Trophoblast cell (in vitro differentiated cells and primary cell): ENCODE measurements at regions not wholly inside any gene's neighbourhood (a gene's known extent, or its start where the extent isn't known, plus 50 kb on each side); places are given as distances from the start of the nearest gene placed in this dataset.

Experiments used
- DNase-seq, 2 donors: peaks; one replicate each; pipeline ENCODE4 v3.0.0-alpha.2; 2016
- H2AFZ ChIP-seq: 2 replicates; pipeline ENCODE4 v1.6.1; 2013; ENCODE audit warnings: low read length, moderate library complexity, mild to moderate bottlenecking; ENCODE audit not compliant: insufficient read depth, poor library complexity
- H2AK5ac ChIP-seq: 2 replicates; pipeline ENCODE4 v1.6.1; 2013; ENCODE audit warnings: mild to moderate bottlenecking, low read length
- H2BK120ac ChIP-seq: 2 replicates; pipeline ENCODE4 v1.6.1; 2013; ENCODE audit warnings: low read length, mild to moderate bottlenecking, moderate library complexity; ENCODE audit not compliant: insufficient read depth, poor library complexity
- H2BK12ac ChIP-seq: 2 replicates; pipeline ENCODE4 v1.6.1; 2013; ENCODE audit warnings: mild to moderate bottlenecking, low read length, moderate library complexity
- H2BK5ac ChIP-seq: 2 replicates; pipeline ENCODE4 v1.6.1; 2013; ENCODE audit warnings: low read length, low read depth, moderate library complexity, mild to moderate bottlenecking; ENCODE audit not compliant: poor library complexity
- H3K14ac ChIP-seq: 2 replicates; pipeline ENCODE4 v1.6.1; 2013; ENCODE audit warnings: mild to moderate bottlenecking, low read length
- H3K18ac ChIP-seq: 2 replicates; pipeline ENCODE4 v1.6.1; 2013; ENCODE audit warnings: mild to moderate bottlenecking, low read length
- H3K23ac ChIP-seq: 2 replicates; pipeline ENCODE4 v1.6.1; 2013; ENCODE audit warnings: low read length
- H3K27ac ChIP-seq: 2 replicates; pipeline ENCODE4 v1.5.1; 2013; ENCODE audit warnings: low read depth, mild to moderate bottlenecking, inconsistent platforms, low read length, moderate library complexity
- H3K27me3 ChIP-seq: 2 replicates; pipeline ENCODE4 v1.6.1; 2013; ENCODE audit warnings: inconsistent platforms, mild to moderate bottlenecking, low read length, moderate library complexity; ENCODE audit not compliant: insufficient read depth
- H3K36me3 ChIP-seq, 2 experiments: 1 replicate in 1 of 2; 2 replicates in 1 of 2; pipeline ENCODE4 v1.6.1; 2013; ENCODE audit warnings: low read length in 2 of 2, mild to moderate bottlenecking in 2 of 2, moderate library complexity in 1 of 2; ENCODE audit not compliant: insufficient read depth in 2 of 2, control insufficient read depth in 1 of 2
- H3K4ac ChIP-seq: 2 replicates; pipeline ENCODE4 v1.6.1; 2013; ENCODE audit warnings: low read depth, mild to moderate bottlenecking, low read length, moderate library complexity
- H3K4me1 ChIP-seq, 2 experiments: 1 replicate in 1 of 2; 2 replicates in 1 of 2; pipeline ENCODE4 v1.6.1; 2013; ENCODE audit warnings: low read length in 2 of 2, mild to moderate bottlenecking in 2 of 2, moderate library complexity in 1 of 2; ENCODE audit not compliant: insufficient read depth in 2 of 2, control insufficient read depth in 1 of 2
- H3K4me2 ChIP-seq: 2 replicates; pipeline ENCODE4 v1.6.1; 2013; ENCODE audit warnings: inconsistent platforms, mild to moderate bottlenecking, low read length, moderate library complexity
- H3K4me3 ChIP-seq: 2 replicates; pipeline ENCODE4 v1.5.1; 2013; ENCODE audit warnings: mild to moderate bottlenecking, low read depth, low read length, inconsistent platforms
- H3K79me1 ChIP-seq: one replicate; pipeline ENCODE4 v1.6.1; 2013; ENCODE audit warnings: low read length
- H3K79me2 ChIP-seq: 2 replicates; pipeline ENCODE4 v1.6.1; 2013; ENCODE audit warnings: low read length, mild to moderate bottlenecking; ENCODE audit not compliant: control insufficient read depth, insufficient read depth, poor library complexity
- H3K9ac ChIP-seq: 2 replicates; pipeline ENCODE4 v1.6.1; 2013; ENCODE audit warnings: mild to moderate bottlenecking, low read length
- H3K9me3 ChIP-seq: 2 replicates; pipeline ENCODE4 v1.6.1; 2013; ENCODE audit warnings: low read depth, mild to moderate bottlenecking, control low read depth, inconsistent platforms, low read length; ENCODE audit not compliant: insufficient read depth
- H4K12ac ChIP-seq: 2 replicates; pipeline ENCODE4 v1.6.1; 2013; ENCODE audit warnings: low read depth, mild to moderate bottlenecking, low read length, moderate library complexity
- H4K8ac ChIP-seq: 2 replicates; pipeline ENCODE4 v1.6.1; 2013; ENCODE audit warnings: low read depth, mild to moderate bottlenecking, low read length, moderate library complexity
- H4K91ac ChIP-seq: one replicate; pipeline ENCODE4 v1.6.1; 2013; ENCODE audit warnings: low read depth, mild to moderate bottlenecking, low read length, moderate library complexity
- WGBS: extraction: QIAGEN DNeasy Blood & Tissue Kit; methylation state at CpG from one replicate; pipeline ENCODE4 v1.1.7; 2013; ENCODE audit warnings: missing lambda C conversion rate; ENCODE audit not compliant: insufficient read length, insufficient coverage; ENCODE audit errors: extremely low coverage; 5-methylcytosine and 5-hydroxymethylcytosine counted together

DNA sequence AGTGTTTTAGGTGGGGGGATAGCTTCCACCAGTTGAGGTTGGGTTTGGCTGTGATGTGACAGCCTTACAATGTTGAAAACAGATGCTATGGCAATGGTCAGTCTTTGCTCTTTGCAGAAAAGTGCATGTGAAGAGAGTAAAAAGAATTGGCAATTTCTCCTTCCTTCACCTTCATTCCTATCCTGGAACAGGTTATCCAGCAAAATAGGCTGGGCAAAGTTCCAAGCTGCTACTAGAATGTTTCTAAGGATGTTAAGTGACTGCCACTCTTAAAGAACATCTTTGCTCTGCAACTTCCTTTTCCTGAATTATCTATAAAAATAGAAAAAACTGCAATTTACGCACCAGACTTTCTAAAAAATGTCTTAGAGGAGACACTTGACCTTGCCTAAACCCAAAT, 50.1 kb upstream of the MYCBP2 start:
- no peaks in the 10 kb centered on the region for H3K79me2 ChIP-seq
- no peaks in the 10 kb centered on the region for H3K9me3 ChIP-seq
- H3K4me3 ChIP-seq, result no peak overlapping the region
- H4K91ac ChIP-seq, result no peak overlapping the region
- no peak overlapping the region for H2AFZ ChIP-seq
- H3K23ac ChIP-seq, result no peak overlapping the region
- no peak for DNase-seq
- no peak overlapping the region for H3K14ac ChIP-seq
- no peaks in the 10 kb centered on the region for H3K36me3 ChIP-seq
- H2BK5ac ChIP-seq, result no peak overlapping the region
- H2AK5ac ChIP-seq, result no peak overlapping the region
- H3K27me3 ChIP-seq, result no peaks in the 10 kb centered on the region
- no peak overlapping the region for H2BK120ac ChIP-seq
- H4K12ac ChIP-seq, result no peak overlapping the region
- H3K18ac ChIP-seq, result no peak overlapping the region
- no peak overlapping the region for H3K27ac ChIP-seq
- H3K9ac ChIP-seq, result no peak overlapping the region
- H3K79me1 ChIP-seq, result no peaks in the 10 kb centered on the region
- H3K4me2 ChIP-seq, result no peak overlapping the region
- H3K4ac ChIP-seq, result no peak overlapping the region
- no peaks in the 10 kb centered on the region for H3K4me1 ChIP-seq
- no peak overlapping the region for H2BK12ac ChIP-seq
- no CpG with 5 or more reads among the region's 1 CpG for WGBS
- H4K8ac ChIP-seq, result no peak overlapping the region
